ENCODE measurements at regions not wholly inside any gene's neighbourhood (a gene's known extent, or its start where the extent isn't known, plus 50 kb on each side); places are given as distances from the start of the nearest gene placed in this dataset.

DNA sequence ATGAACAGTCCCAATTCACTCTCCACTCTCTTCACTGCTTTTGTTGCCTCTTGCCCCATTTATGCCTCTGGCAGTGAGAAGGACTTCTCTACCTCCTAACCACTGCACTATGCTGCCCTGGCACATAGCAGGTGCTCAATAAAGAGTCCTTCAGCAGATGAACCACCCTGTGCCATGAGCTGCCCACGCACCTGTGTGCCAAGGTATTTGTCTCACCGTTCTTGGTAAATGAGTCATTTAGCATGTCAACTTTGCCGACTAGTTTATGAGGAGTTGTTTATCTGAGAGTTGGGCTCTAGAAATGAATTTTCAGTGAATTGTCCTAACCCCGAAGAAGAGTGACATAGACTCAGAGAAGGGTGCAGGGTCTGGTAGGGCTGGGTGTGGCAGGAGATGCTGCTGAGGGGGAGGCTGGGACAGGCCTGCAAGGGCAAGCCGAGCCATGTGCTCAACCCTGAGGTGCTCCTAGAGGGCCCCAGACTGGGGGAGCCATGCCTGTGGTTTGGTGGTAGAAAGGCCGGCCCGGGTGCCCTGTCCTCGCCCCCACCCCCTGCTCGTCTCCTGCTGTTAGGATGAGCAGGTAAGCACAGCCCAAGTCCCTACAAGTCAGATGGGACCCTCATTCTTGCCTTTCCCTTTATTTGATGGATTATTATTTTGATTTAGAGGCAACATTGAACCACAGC is 654.5 kb downstream of the MATN1 start:
- POLR2A ChIA-PET: no interaction called here
- H3K27ac Mint-ChIP-seq (ENCODE audit: unreplicated experiment): no peak overlapping the region
- DNase-seq: no peak

DNA sequence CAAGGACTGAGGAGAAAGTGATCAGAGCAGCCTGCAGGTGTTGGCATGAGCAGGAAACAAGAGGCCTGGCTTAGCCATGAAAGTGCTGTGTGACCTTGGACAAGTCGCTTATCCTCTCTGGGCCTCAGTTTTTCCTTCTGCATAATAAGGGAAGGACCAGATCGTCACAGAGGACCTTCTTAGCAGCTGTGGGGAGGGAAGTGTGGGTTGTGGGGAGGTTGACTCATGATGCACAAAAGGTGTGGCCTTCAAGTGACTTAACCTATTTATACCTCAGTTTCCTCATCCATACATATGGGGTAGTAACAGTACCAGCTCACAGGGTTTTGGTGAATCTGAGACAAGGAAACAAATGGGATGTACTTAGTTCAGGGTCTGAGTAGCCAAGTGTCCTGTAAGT is 658.8 kb downstream of the MATN1 start:
- H3K9me3 Mint-ChIP-seq (ENCODE audit: unreplicated experiment): no peaks in the 10 kb centered on the region
- BruUV-seq (replicated peaks): no TSS peak
- Histone ChIP-seq H3K9me3 (no peaks in the 10 kb centered on the region), H3K4me3 (ENCODE audit: low read depth, low read length) (no peak overlapping the region), H3K4me1 (no peaks in the 10 kb centered on the region), H3K27me3 (replicated peaks; ENCODE audit: control insufficient read depth, insufficient read depth, low read length) (no peaks in the 10 kb centered on the region), H3K36me3 (ENCODE audit: control insufficient read depth, insufficient read depth, low read length) (no peaks in the 10 kb centered on the region)
- intact Hi-C loops (cut with micrococcal nuclease; ENCODE audit: unreplicated experiment): no loop called here
- ChIA-PET CTCF (no interaction called here), POLR2A (no interaction called here)
- no peak overlapping the region for H3K27ac Mint-ChIP-seq (ENCODE audit: unreplicated experiment)
- H3K36me3 Mint-ChIP-seq (ENCODE audit: insufficient read depth, unreplicated experiment): no peaks in the 10 kb centered on the region
- H3K4me3 Mint-ChIP-seq (ENCODE audit: unreplicated experiment): no peak overlapping the region
- H3K27me3 Mint-ChIP-seq (ENCODE audit: insufficient read depth, unreplicated experiment): peaks cover 4% of the 10 kb centered on the region
- no peaks in the 10 kb centered on the region for H3K4me1 Mint-ChIP-seq (ENCODE audit: low read depth, unreplicated experiment)
- TF ChIP-seq, protein P1, sequence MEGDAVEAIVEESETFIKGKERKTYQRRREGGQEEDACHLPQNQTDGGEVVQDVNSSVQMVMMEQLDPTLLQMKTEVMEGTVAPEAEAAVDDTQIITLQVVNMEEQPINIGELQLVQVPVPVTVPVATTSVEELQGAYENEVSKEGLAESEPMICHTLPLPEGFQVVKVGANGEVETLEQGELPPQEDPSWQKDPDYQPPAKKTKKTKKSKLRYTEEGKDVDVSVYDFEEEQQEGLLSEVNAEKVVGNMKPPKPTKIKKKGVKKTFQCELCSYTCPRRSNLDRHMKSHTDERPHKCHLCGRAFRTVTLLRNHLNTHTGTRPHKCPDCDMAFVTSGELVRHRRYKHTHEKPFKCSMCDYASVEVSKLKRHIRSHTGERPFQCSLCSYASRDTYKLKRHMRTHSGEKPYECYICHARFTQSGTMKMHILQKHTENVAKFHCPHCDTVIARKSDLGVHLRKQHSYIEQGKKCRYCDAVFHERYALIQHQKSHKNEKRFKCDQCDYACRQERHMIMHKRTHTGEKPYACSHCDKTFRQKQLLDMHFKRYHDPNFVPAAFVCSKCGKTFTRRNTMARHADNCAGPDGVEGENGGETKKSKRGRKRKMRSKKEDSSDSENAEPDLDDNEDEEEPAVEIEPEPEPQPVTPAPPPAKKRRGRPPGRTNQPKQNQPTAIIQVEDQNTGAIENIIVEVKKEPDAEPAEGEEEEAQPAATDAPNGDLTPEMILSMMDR (IDR thresholded peaks at IDR 0.05; ENCODE audit: insufficient read depth in 1 of 2, low read depth in 1 of 2, low read length in 1 of 2, severe bottlenecking in 1 of 2, unreplicated experiment in 1 of 2): no peak
- DNase-seq: no peak

More for the DNA sequence above, 654.5 kb downstream of the MATN1 start:
- H3K4me3 ChIP-seq (ENCODE audit: low read depth, low read length): no peak overlapping the region
- no peaks in the 10 kb centered on the region for H3K36me3 ChIP-seq (ENCODE audit: control insufficient read depth, insufficient read depth, low read length)
- Mint-ChIP-seq H3K27me3 (ENCODE audit: insufficient read depth, unreplicated experiment) (peaks cover 3% of the 10 kb centered on the region), H3K4me1 (ENCODE audit: low read depth, unreplicated experiment) (no peaks in the 10 kb centered on the region), H3K4me3 (ENCODE audit: unreplicated experiment) (no peak overlapping the region), H3K36me3 (ENCODE audit: insufficient read depth, unreplicated experiment) (no peaks in the 10 kb centered on the region), H3K9me3 (ENCODE audit: unreplicated experiment) (no peaks in the 10 kb centered on the region)
- no peaks in the 10 kb centered on the region for H3K9me3 ChIP-seq
- TF ChIP-seq, protein P1 (IDR thresholded peaks at IDR 0.05; ENCODE audit: insufficient read depth in 1 of 2, low read depth in 1 of 2, low read length in 1 of 2, severe bottlenecking in 1 of 2, unreplicated experiment in 1 of 2): no peak
- CTCF ChIA-PET: no interaction called here
- H3K27me3 ChIP-seq (replicated peaks; ENCODE audit: control insufficient read depth, insufficient read depth, low read length): no peaks in the 10 kb centered on the region
- no peaks in the 10 kb centered on the region for H3K4me1 ChIP-seq
- BruUV-seq (replicated peaks): no TSS peak
- intact Hi-C loops (cut with micrococcal nuclease; ENCODE audit: unreplicated experiment): no loop called here

DNA sequence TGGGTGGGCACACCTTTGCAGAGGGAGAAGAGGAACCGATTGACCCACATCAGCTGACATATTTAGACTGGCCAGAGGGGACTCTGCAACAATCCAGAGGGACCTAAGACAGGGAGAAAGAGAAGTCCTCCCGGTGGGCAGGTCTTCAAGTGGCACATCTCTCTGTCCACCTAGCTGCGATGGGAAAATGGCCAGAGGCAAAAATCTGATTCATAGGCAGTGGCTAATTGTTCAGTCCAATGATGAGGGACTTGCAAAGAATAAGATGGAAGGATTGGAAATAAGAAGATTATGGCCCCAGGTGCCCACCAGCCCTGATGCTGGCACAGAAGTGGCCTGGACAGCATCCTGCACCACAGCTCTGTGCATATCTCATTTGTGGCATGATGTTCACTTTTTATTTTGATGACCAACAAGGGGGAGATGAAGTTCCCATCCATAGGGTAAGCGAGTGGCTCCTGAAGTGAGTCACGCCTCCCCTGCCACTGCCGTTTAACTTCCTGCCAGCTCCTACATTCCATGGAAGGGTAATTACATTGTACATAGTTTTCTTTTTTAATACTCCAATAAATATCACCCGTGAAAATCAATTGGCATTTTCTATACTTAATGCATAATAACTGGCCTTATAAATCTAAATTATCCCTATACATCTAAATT is 659.6 kb downstream of the MATN1 start:
- no peak for DNase-seq
- H3K4me1 Mint-ChIP-seq (ENCODE audit: low read depth, unreplicated experiment): no peaks in the 10 kb centered on the region
- CTCF ChIA-PET: no interaction called here
- POLR2A ChIA-PET: no interaction called here
- H3K9me3 ChIP-seq: no peaks in the 10 kb centered on the region
- peaks cover 4% of the 10 kb centered on the region for H3K27me3 Mint-ChIP-seq (ENCODE audit: insufficient read depth, unreplicated experiment)
- H3K36me3 Mint-ChIP-seq (ENCODE audit: insufficient read depth, unreplicated experiment): no peaks in the 10 kb centered on the region
- BruUV-seq (replicated peaks): no TSS peak
- TF ChIP-seq, protein P1 (IDR thresholded peaks at IDR 0.05; ENCODE audit: insufficient read depth in 1 of 2, low read depth in 1 of 2, low read length in 1 of 2, severe bottlenecking in 1 of 2, unreplicated experiment in 1 of 2): no peak
- no peaks in the 10 kb centered on the region for H3K36me3 ChIP-seq (ENCODE audit: control insufficient read depth, insufficient read depth, low read length)
- no peaks in the 10 kb centered on the region for H3K4me1 ChIP-seq
- no peak overlapping the region for H3K4me3 Mint-ChIP-seq (ENCODE audit: unreplicated experiment)
- H3K27ac Mint-ChIP-seq (ENCODE audit: unreplicated experiment): no peak overlapping the region
- H3K27me3 ChIP-seq (replicated peaks; ENCODE audit: control insufficient read depth, insufficient read depth, low read length): no peaks in the 10 kb centered on the region
- H3K4me3 ChIP-seq (ENCODE audit: low read depth, low read length): no peak overlapping the region
- H3K9me3 Mint-ChIP-seq (ENCODE audit: unreplicated experiment): no peaks in the 10 kb centered on the region
- intact Hi-C loops (cut with micrococcal nuclease; ENCODE audit: unreplicated experiment): no loop called here
